CD4-positive, alpha-beta T cell treated with Interleukin-4 for 1 hour (primary cell): ENCODE measurements at regions not wholly inside any gene's neighbourhood (a gene's known extent, or its start where the extent isn't known, plus 50 kb on each side); places are given as distances from the start of the nearest gene placed in this dataset.
"Not testable (repeated sequence)": the region's sequence is repeated elsewhere in the genome, so short reads cannot be mapped to it uniquely, and the experiment has no call there.

ENCODE experiments used
- DNase-seq, 2 donors: peaks; one replicate each; pipeline ENCODE4 v3.0.0-alpha.2; 2020 to 2022

DNA sequence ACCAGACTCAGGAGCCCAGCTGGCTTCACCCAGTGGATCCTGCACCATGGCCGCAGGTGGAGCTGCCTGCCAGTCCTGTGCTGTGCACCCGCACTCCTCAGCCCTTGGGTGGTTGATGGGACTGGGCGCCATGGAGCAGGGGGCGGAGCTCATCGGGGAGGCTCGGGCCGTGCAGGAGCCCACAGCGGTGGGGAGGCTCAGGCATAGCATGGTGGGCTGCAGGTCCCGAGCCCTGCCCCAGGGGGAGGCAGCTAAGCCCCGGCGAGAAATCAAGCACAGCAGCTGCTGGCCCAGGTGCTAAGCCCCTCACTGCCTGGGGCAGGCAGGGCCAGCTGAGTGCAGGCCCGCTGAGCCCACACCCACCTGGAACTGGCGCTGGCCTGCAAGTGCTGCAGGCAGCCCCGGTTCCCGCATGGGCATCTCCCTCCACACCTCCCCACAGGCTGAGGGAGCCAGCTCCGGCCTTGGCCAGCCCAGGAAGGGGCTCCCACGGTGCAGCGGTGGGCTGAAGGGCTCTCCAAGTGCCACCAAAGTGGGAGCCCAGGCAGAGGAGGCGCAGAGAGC, 464.1 kb upstream of the DIPK2B start:
- DNase-seq: no peak

- DNase-seq: no peak
Observed at GRCh38 chrX:45660477-45660876, 459.8 kb upstream of the DIPK2B start.

- DNase-seq: no peak
Observed at GRCh38 chrX:45633419-45633818, 432.7 kb upstream of the DIPK2B start.

GRCh38 chrX:45632506-45632905, 431.8 kb upstream of the DIPK2B start:
- no peak for DNase-seq

GRCh38 chrX:45630078-45630477, 429.4 kb upstream of the DIPK2B start:
- no peak for DNase-seq

DNA sequence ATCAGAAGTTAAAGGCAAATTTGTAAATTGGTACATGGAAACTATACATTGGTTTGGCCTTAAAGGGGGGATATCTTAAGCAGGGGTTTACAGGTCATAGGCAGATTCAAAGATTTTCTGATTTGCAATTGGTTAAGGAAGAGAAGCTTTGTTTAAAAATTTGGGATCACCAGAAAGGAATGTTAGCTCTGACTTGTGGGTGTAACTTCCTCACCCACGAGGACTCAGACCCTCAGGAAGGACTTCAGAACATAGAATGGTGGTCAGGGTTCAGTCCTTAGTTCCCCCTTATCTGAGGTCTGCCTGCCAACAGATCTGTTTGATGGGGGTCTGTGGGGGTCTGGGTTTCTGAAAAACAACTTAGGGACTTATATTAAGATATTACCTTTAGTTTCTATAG, 427.4 kb upstream of the DIPK2B start:
- no peak for DNase-seq

- no peak for DNase-seq
Observed at GRCh38 chrX:45623266-45623665, 422.6 kb upstream of the DIPK2B start.

GRCh38 chrX:45622538-45622937, 421.9 kb upstream of the DIPK2B start:
- no peak for DNase-seq

DNA sequence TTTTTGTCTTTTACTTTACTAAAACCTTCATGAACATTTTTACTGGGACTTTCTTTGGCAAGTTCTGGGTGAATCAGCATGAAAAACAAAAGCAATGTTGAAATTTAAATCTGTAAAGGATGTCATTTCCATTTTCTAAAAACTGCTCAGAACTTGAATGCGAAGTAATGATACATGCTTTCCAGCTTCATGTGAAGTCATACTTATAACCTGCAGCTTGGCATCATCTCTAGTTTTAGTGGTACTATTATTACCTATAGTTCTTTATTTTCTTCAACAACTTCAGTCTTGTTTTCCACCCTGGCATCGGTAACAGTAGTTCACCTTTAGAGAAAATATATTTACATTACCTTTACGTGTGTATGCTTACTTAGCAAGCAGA, 421.4 kb upstream of the DIPK2B start:
- DNase-seq: no peak

DNA sequence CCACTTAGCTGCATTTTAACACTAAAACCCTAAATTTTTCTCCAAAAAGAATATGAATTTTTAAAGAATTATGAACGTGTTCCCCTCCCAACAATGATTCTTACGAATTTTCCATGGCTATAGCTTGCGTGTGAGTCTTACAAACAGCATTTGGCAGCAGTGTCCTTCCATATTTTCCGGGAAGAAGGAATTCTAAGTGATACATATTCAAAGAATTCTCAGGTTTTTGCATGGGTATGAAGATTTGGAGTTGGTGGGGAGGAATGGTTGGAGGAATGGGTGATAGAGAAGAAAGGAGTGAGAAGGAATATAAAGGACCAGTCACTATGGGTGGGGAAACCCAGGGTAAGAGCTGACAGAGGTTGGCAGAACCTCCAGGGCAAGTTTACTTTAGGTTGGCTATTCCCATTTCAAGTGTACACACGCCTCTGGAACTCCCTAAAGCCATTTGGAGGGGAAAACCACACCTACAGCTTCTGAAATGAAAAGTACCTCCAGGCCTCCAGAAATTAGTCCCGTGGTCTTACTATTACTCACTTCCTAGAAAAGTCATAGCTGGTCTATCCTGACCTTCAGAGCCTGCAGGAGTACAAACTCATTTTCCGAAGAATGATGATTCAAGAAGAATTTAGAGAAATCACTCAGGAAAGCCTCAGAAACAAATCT, 420.8 kb upstream of the DIPK2B start:
- no peak for DNase-seq

DNA sequence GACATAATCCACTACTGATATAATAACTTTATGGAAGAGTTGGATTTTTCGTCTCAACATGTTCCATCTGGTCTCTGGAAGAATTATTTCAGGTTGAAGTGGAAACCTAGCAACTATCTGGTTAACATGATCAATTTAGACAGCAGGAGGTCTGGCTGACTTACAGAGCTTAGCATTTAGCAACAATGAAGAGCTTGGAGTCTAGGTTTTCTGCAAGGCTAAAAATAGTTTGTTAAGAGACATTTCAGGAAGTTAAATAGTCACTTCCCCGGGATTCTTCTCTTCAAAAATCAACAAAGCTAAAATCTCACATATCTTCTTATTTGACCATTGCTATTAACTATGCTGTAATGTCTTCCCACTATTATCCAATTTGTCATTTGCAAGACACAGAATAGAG, 418.6 kb upstream of the DIPK2B start:
- no peak for DNase-seq

DNA sequence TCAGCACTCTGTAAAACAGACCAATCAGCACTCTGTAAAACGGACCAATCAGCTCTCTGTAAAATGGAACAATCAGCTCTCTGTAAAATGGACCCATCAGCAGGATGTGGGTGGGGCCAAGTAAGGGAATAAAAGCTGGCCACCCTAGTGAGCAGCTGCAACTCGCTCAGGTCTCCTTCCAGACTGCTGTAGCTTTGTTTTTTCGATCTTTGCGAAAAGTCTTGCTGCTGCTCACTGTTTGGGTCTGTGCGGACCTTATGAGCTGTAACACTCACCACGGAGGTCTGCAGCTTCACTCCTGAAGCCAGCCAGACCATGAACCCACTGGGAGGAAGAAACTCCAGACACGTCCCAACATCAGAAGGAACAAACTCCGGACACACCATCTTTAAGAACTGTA, 414.9 kb upstream of the DIPK2B start:
- DNase-seq: not testable (repeated sequence)

DNA sequence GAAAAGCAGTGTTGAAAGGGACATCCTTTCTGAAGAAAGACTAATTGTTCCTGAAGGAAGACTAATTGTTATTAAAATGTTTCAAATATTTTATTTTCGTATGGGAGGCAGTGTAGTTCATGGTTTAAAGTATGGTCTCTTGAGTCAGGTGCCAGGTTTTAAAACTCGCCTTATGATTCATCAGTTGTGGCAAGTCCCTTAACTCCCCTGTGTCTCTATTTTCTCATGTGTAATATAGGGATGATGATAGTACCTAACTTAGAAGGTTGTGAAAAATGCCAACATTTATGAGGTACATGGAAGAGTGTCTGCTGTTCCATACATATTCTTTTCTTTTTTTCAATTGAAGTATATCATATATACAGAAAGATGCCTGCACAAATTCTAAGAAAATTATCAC, 414.2 kb upstream of the DIPK2B start:
- DNase-seq: no peak

GRCh38 chrX:45602151-45602550, 401.5 kb upstream of the DIPK2B start:
- DNase-seq: no peak

- no peak for DNase-seq
Observed at GRCh38 chrX:45601052-45601451, 400.4 kb upstream of the DIPK2B start.

- DNase-seq: no peak
Observed at GRCh38 chrX:45598861-45599260, 398.2 kb upstream of the DIPK2B start.

GRCh38 chrX:45596188-45596808, 395.6 kb upstream of the DIPK2B start:
- DNase-seq: no peak

DNA sequence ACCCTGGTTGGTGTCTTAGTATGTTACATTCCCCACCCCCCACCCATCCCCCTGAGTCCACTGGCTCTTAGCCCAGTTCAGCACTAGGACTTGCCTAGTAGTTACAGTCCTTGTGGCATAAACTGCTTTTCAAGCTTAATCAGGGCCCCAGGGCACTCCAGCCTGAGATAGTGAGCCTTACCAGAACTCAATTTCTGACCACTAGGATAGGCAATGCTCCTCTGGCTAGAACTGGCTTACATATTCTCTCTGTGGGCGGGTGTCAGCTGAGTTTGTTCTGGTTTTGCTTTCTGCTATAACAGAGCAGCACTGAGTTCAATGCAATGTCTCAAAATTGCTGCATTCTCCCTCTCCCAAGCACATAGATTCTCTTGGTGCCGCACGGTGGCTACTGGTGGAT, 391.4 kb upstream of the DIPK2B start:
- no peak for DNase-seq

DNA sequence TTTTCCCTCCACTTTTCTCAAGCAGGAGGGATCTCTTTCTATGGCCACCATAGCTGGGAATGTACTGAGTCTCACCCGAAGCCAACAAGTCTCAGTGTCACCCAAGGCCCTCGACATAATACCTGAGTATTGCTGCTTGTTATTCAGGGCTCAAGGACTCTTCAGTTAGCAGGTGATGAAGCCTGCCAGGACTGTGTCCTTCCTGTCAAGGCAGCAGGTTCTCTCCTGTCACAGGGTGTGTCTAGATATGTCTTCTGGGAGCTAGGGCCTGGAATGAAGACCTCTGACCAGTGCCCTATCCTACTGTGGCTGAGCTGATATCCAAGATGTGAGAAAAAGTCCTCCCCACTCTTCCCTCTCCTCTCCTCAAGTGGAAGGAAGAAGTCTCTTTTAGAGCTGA, 391.0 kb upstream of the DIPK2B start:
- no peak for DNase-seq

DNA sequence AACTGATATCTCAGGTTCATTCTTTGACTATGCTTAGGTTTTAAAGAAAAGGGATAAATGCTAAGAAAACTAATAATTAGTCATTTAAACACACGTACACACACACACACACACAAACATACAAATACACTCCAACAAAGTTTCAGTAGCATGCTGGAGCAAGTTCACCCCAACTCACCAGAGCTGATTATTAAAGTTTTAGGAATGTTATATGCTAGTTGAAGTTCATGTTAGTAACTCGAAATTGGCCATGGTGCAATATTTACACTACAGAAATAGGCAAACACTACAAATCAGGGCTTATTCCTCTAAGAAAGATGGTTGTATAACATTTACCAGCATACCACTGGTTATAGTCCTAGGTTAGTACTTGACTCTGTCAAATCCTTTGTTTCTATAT, 384.0 kb upstream of the DIPK2B start:
- DNase-seq: no peak

GRCh38 chrX:45577361-45577760, 376.7 kb upstream of the DIPK2B start:
- no peak for DNase-seq

- DNase-seq: no peak
Observed at GRCh38 chrX:45571453-45571852, 370.8 kb upstream of the DIPK2B start.

- no peak for DNase-seq
Observed at GRCh38 chrX:45566456-45566855, 365.8 kb upstream of the DIPK2B start.

GRCh38 chrX:45557387-45557786, 356.7 kb upstream of the DIPK2B start:
- DNase-seq: no peak

GRCh38 chrX:45554736-45555135, 354.1 kb upstream of the DIPK2B start:
- no peak for DNase-seq
